ENCODE measurements at regions not wholly inside any gene's neighbourhood (a gene's known extent, or its start where the extent isn't known, plus 50 kb on each side); places are given as distances from the start of the nearest gene placed in this dataset.

- H3K36me3 ChIP-seq (ENCODE audit: control insufficient read depth, insufficient read depth, low read length), result no peaks in the 10 kb centered on the region
- H3K4me1 ChIP-seq (ENCODE audit: control insufficient read depth, insufficient read depth, low read length), result no peaks in the 10 kb centered on the region
- H3K4me3 ChIP-seq (ENCODE audit: insufficient read depth, low read depth, low read length), result no peak overlapping the region
- no peaks in the 10 kb centered on the region for H3K9me3 ChIP-seq (ENCODE audit: control insufficient read depth, low read length)
- 88 to 92% methylated on average over 10 of the region's 10 CpGs for WGBS, 2 experiments
- no peaks in the 10 kb centered on the region for H3K27me3 ChIP-seq (ENCODE audit: control insufficient read depth, insufficient read depth, low read length, poor library complexity, severe bottlenecking)
- H3K27ac ChIP-seq (ENCODE audit: insufficient read depth, low read depth, low read length, poor library complexity, severe bottlenecking), result no peak overlapping the region
Measured at GRCh38 chr22:22823131-22823810, 64.3 kb upstream of the IGLL5 start.

GRCh38 chr22:22824340-22825212, 63.0 kb upstream of the IGLL5 start:
- H3K9me3 ChIP-seq (ENCODE audit: control insufficient read depth, low read length), result no peaks in the 10 kb centered on the region
- no peak overlapping the region for H3K27ac ChIP-seq (ENCODE audit: insufficient read depth, low read depth, low read length, poor library complexity, severe bottlenecking)
- H3K27me3 ChIP-seq (ENCODE audit: control insufficient read depth, insufficient read depth, low read length, poor library complexity, severe bottlenecking), result no peaks in the 10 kb centered on the region
- no peaks in the 10 kb centered on the region for H3K36me3 ChIP-seq (ENCODE audit: control insufficient read depth, insufficient read depth, low read length)
- no peak overlapping the region for H3K4me3 ChIP-seq (ENCODE audit: insufficient read depth, low read depth, low read length)
- H3K4me1 ChIP-seq (ENCODE audit: control insufficient read depth, insufficient read depth, low read length), result no peaks in the 10 kb centered on the region
- WGBS, 2 experiments, result 92 to 93% methylated on average over 5 to 6 of the region's 6 CpGs

GRCh38 chr22:22825213-22825593, 62.4 kb upstream of the IGLL5 start:
- Histone ChIP-seq H3K4me1 (ENCODE audit: control insufficient read depth, insufficient read depth, low read length) (no peaks in the 10 kb centered on the region), H3K36me3 (ENCODE audit: control insufficient read depth, insufficient read depth, low read length) (no peaks in the 10 kb centered on the region), H3K4me3 (ENCODE audit: insufficient read depth, low read depth, low read length) (no peak overlapping the region), H3K9me3 (ENCODE audit: control insufficient read depth, low read length) (no peaks in the 10 kb centered on the region), H3K27ac (ENCODE audit: insufficient read depth, low read depth, low read length, poor library complexity, severe bottlenecking) (no peak overlapping the region), H3K27me3 (ENCODE audit: control insufficient read depth, insufficient read depth, low read length, poor library complexity, severe bottlenecking) (no peaks in the 10 kb centered on the region)
- WGBS, 2 experiments, result 79 to 94% methylated on average over 2 of the region's 2 CpGs

GRCh38 chr22:22827187-22827939, 60.3 kb upstream of the IGLL5 start:
- Histone ChIP-seq H3K27ac (ENCODE audit: insufficient read depth, low read depth, low read length, poor library complexity, severe bottlenecking) (no peak overlapping the region), H3K27me3 (ENCODE audit: control insufficient read depth, insufficient read depth, low read length, poor library complexity, severe bottlenecking) (no peaks in the 10 kb centered on the region), H3K4me3 (ENCODE audit: insufficient read depth, low read depth, low read length) (no peak overlapping the region), H3K4me1 (ENCODE audit: control insufficient read depth, insufficient read depth, low read length) (no peaks in the 10 kb centered on the region), H3K9me3 (ENCODE audit: control insufficient read depth, low read length) (no peaks in the 10 kb centered on the region), H3K36me3 (ENCODE audit: control insufficient read depth, insufficient read depth, low read length) (no peaks in the 10 kb centered on the region)
- WGBS, 2 experiments, result 91 to 94% methylated on average over 8 of the region's 8 CpGs

- WGBS, 2 experiments, result 81 to 87% methylated on average over 2 of the region's 2 CpGs
- Histone ChIP-seq H3K27ac (ENCODE audit: insufficient read depth, low read depth, low read length, poor library complexity, severe bottlenecking) (no peak overlapping the region), H3K4me3 (ENCODE audit: insufficient read depth, low read depth, low read length) (no peak overlapping the region), H3K27me3 (ENCODE audit: control insufficient read depth, insufficient read depth, low read length, poor library complexity, severe bottlenecking) (peaks cover under 1% of the 10 kb centered on the region), H3K4me1 (ENCODE audit: control insufficient read depth, insufficient read depth, low read length) (no peaks in the 10 kb centered on the region), H3K9me3 (ENCODE audit: control insufficient read depth, low read length) (no peaks in the 10 kb centered on the region), H3K36me3 (ENCODE audit: control insufficient read depth, insufficient read depth, low read length) (no peaks in the 10 kb centered on the region)
Measured at GRCh38 chr22:22830193-22830592, 57.4 kb upstream of the IGLL5 start.

- H3K4me3 ChIP-seq (ENCODE audit: insufficient read depth, low read depth, low read length), result no peak overlapping the region
- H3K9me3 ChIP-seq (ENCODE audit: control insufficient read depth, low read length), result no peaks in the 10 kb centered on the region
- H3K27ac ChIP-seq (ENCODE audit: insufficient read depth, low read depth, low read length, poor library complexity, severe bottlenecking), result no peak overlapping the region
- H3K4me1 ChIP-seq (ENCODE audit: control insufficient read depth, insufficient read depth, low read length), result no peaks in the 10 kb centered on the region
- no CpG with 5 or more reads among the region's 1 CpG for WGBS, 2 experiments
- H3K27me3 ChIP-seq (ENCODE audit: control insufficient read depth, insufficient read depth, low read length, poor library complexity, severe bottlenecking), result peaks cover 8% of the 10 kb centered on the region
- no peaks in the 10 kb centered on the region for H3K36me3 ChIP-seq (ENCODE audit: control insufficient read depth, insufficient read depth, low read length)
Measured at GRCh38 chr22:22830957-22831688, 56.5 kb upstream of the IGLL5 start.

GRCh38 chr22:22833059-22833458, 54.6 kb upstream of the IGLL5 start:
- peaks cover 11% of the 10 kb centered on the region for H3K27me3 ChIP-seq (ENCODE audit: control insufficient read depth, insufficient read depth, low read length, poor library complexity, severe bottlenecking)
- H3K4me3 ChIP-seq (ENCODE audit: insufficient read depth, low read depth, low read length), result no peak overlapping the region
- H3K4me1 ChIP-seq (ENCODE audit: control insufficient read depth, insufficient read depth, low read length), result no peaks in the 10 kb centered on the region
- H3K27ac ChIP-seq (ENCODE audit: insufficient read depth, low read depth, low read length, poor library complexity, severe bottlenecking), result no peak overlapping the region
- WGBS, 2 experiments, result 86 to 93% methylated on average over 3 of the region's 3 CpGs
- no peaks in the 10 kb centered on the region for H3K9me3 ChIP-seq (ENCODE audit: control insufficient read depth, low read length)
- H3K36me3 ChIP-seq (ENCODE audit: control insufficient read depth, insufficient read depth, low read length), result no peaks in the 10 kb centered on the region

- 78 to 83% methylated on average over 4 of the region's 4 CpGs for WGBS, 2 experiments
- H3K36me3 ChIP-seq (ENCODE audit: control insufficient read depth, insufficient read depth, low read length), result no peaks in the 10 kb centered on the region
- no peak overlapping the region for H3K4me3 ChIP-seq (ENCODE audit: insufficient read depth, low read depth, low read length)
- H3K27me3 ChIP-seq (ENCODE audit: control insufficient read depth, insufficient read depth, low read length, poor library complexity, severe bottlenecking), result peaks cover 11% of the 10 kb centered on the region
- H3K4me1 ChIP-seq (ENCODE audit: control insufficient read depth, insufficient read depth, low read length), result no peaks in the 10 kb centered on the region
- no peaks in the 10 kb centered on the region for H3K9me3 ChIP-seq (ENCODE audit: control insufficient read depth, low read length)
- no peak overlapping the region for H3K27ac ChIP-seq (ENCODE audit: insufficient read depth, low read depth, low read length, poor library complexity, severe bottlenecking)
Measured at GRCh38 chr22:22833488-22833887, 54.1 kb upstream of the IGLL5 start.

- Histone ChIP-seq H3K4me1 (ENCODE audit: control insufficient read depth, insufficient read depth, low read length) (no peaks in the 10 kb centered on the region), H3K9me3 (ENCODE audit: control insufficient read depth, low read length) (no peaks in the 10 kb centered on the region), H3K27me3 (ENCODE audit: control insufficient read depth, insufficient read depth, low read length, poor library complexity, severe bottlenecking) (peaks cover 13% of the 10 kb centered on the region), H3K36me3 (ENCODE audit: control insufficient read depth, insufficient read depth, low read length) (no peaks in the 10 kb centered on the region), H3K27ac (ENCODE audit: insufficient read depth, low read depth, low read length, poor library complexity, severe bottlenecking) (no peak overlapping the region), H3K4me3 (ENCODE audit: insufficient read depth, low read depth, low read length) (no peak overlapping the region)
- WGBS, 2 experiments, result 89 to 90% methylated on average over 3 of the region's 3 CpGs
Measured at GRCh38 chr22:22834204-22834603, 53.4 kb upstream of the IGLL5 start.
